MV-4-11 (cell line): ENCODE measurements at regions not wholly inside any gene's neighbourhood (a gene's known extent, or its start where the extent isn't known, plus 50 kb on each side); places are given as distances from the start of the nearest gene placed in this dataset.

Experiments
- DNase-seq: peaks from one replicate; lab custom pipeline; 2025; lab: John Stamatoyannopoulos, UW

GRCh38 chr14:76551906-76552305, 176.0 kb downstream of the ESRRB start:
- DNase-seq = no peak

GRCh38 chr14:76564471-76565422, 188.8 kb downstream of the ESRRB start:
- peak; percentile 26 for DNase-seq

GRCh38 chr14:76566439-76566838, 190.5 kb downstream of the ESRRB start:
- no peak for DNase-seq

GRCh38 chr14:76574416-76575095, 186.7 kb upstream of the VASH1 start:
- no peak for DNase-seq

GRCh38 chr14:76575108-76575507, 186.2 kb upstream of the VASH1 start:
- DNase-seq = no peak

GRCh38 chr14:76576047-76576741, 185.1 kb upstream of the VASH1 start:
- no peak for DNase-seq

GRCh38 chr14:76577090-76577489, 184.2 kb upstream of the VASH1 start:
- no peak for DNase-seq

- DNase-seq = no peak
Observed at GRCh38 chr14:76577837-76578236, 183.4 kb upstream of the VASH1 start.

- no peak for DNase-seq
Observed at GRCh38 chr14:76580399-76580798, 180.9 kb upstream of the VASH1 start.

GRCh38 chr14:76580967-76581366, 180.3 kb upstream of the VASH1 start:
- no peak for DNase-seq

GRCh38 chr14:76581592-76581991, 179.7 kb upstream of the VASH1 start:
- DNase-seq = no peak

- DNase-seq = no peak
Observed at GRCh38 chr14:76582447-76582846, 178.8 kb upstream of the VASH1 start.

GRCh38 chr14:76583174-76583573, 178.1 kb upstream of the VASH1 start:
- DNase-seq = no peak

GRCh38 chr14:76583805-76584204, 177.5 kb upstream of the VASH1 start:
- DNase-seq = no peak

- no peak for DNase-seq
Observed at GRCh38 chr14:76584271-76584702, 177.0 kb upstream of the VASH1 start.

GRCh38 chr14:76585616-76586015, 175.7 kb upstream of the VASH1 start:
- DNase-seq = peak; percentile 67

- no peak for DNase-seq
Observed at GRCh38 chr14:76589246-76589645, 172.0 kb upstream of the VASH1 start.

GRCh38 chr14:76591266-76591665, 170.0 kb upstream of the VASH1 start:
- no peak for DNase-seq

GRCh38 chr14:76595266-76595665, 166.0 kb upstream of the VASH1 start:
- peak; percentile 54 for DNase-seq

GRCh38 chr14:76597387-76597786, 163.9 kb upstream of the VASH1 start:
- DNase-seq = no peak

- DNase-seq = no peak
Observed at GRCh38 chr14:76599141-76599540, 162.1 kb upstream of the VASH1 start.

- DNase-seq = no peak
Observed at GRCh38 chr14:76599559-76600287, 161.5 kb upstream of the VASH1 start.
